HL-60 (cell line): ENCODE measurements at regions not wholly inside any gene's neighbourhood (a gene's known extent, or its start where the extent isn't known, plus 50 kb on each side); places are given as distances from the start of the nearest gene placed in this dataset.

Experiments used
- DNase-seq, 2 experiments: peaks; one replicate each; pipeline ENCODE4 v3.0.0-alpha.2; 2010 to 2020; ENCODE audit warnings: low read depth in 1 of 2, low spot score in 1 of 2
- H3K27ac ChIP-seq: fragments of 250-450 bp; sonication (Bioruptor Pico); replicated peaks from 2 replicates; pipeline ENCODE4 v1.5.1; 2020; ENCODE audit warnings: mild to moderate bottlenecking, moderate library complexity
- H3K27me3 ChIP-seq: fragments of 250-450 bp; sonication (Bioruptor Pico); 2 replicates; pipeline ENCODE4 v1.5.1; 2021; ENCODE audit warnings: mild to moderate bottlenecking, moderate library complexity; ENCODE audit not compliant: insufficient read depth, poor library complexity, severe bottlenecking
- H3K4me3 ChIP-seq: replicated peaks from 2 replicates; pipeline ENCODE4 v1.5.1; 2011; ENCODE audit warnings: mild to moderate bottlenecking, control low read depth, low read length; ENCODE audit not compliant: insufficient read depth
- CTCF ChIP-seq: IDR thresholded peaks from one replicate; pipeline ENCODE4 v1.5.1; 2011; ENCODE audit warnings: low read length, control low read depth, inconsistent platforms; ENCODE audit not compliant: insufficient read depth
- GABPA ChIP-seq: IDR thresholded peaks from 2 replicates; pipeline ENCODE4 v1.6.1; 2012; ENCODE audit warnings: low read depth
- POLR2AphosphoS5 ChIP-seq: IDR thresholded peaks from 2 replicates; pipeline ENCODE4 v1.6.1; 2012; ENCODE audit warnings: low read depth
- REST ChIP-seq: IDR thresholded peaks from 2 replicates; pipeline ENCODE4 v1.6.1; 2012; ENCODE audit warnings: low read depth; ENCODE audit not compliant: insufficient replicate concordance
- SPI1 ChIP-seq: IDR thresholded peaks from 2 replicates; pipeline ENCODE4 v1.6.1; 2012; ENCODE audit warnings: low read depth, mild to moderate bottlenecking, borderline replicate concordance

GRCh38 chrX:44731160-44731559 lies 112.7 kb upstream of the DUSP21 start:
- H3K27ac ChIP-seq, result no peak overlapping the region
- TF ChIP-seq GABPA (no peak), SPI1 (no peak), CTCF (no peak), REST (no peak), POLR2AphosphoS5 (no peak)
- no peaks in the 10 kb centered on the region for H3K27me3 ChIP-seq
- no peak for DNase-seq
- H3K4me3 ChIP-seq, result no peak overlapping the region

- no peak for TF ChIP-seq REST
- TF ChIP-seq CTCF, result no peak
- TF ChIP-seq GABPA, result no peak
- TF ChIP-seq SPI1, result no peak
- no peak for TF ChIP-seq POLR2AphosphoS5
- Histone ChIP-seq H3K4me3 (no peak overlapping the region), H3K27ac (no peak overlapping the region), H3K27me3 (no peaks in the 10 kb centered on the region)
- DNase-seq, result no peak
Observed at GRCh38 chrX:44723426-44723825, 120.4 kb upstream of the DUSP21 start.

GRCh38 chrX:44708470-44708869 lies 135.4 kb upstream of the DUSP21 start:
- no peaks in the 10 kb centered on the region for H3K27me3 ChIP-seq
- H3K4me3 ChIP-seq, result no peak overlapping the region
- no peak for TF ChIP-seq POLR2AphosphoS5
- peak; percentile 68 for TF ChIP-seq SPI1
- DNase-seq, result peak in 1 of 2 experiments; percentile 15
- no peak overlapping the region for H3K27ac ChIP-seq

- Histone ChIP-seq H3K27me3 (no peaks in the 10 kb centered on the region), H3K27ac (no peak overlapping the region), H3K4me3 (no peak overlapping the region)
- TF ChIP-seq CTCF (no peak), REST (no peak), SPI1 (no peak), POLR2AphosphoS5 (no peak), GABPA (no peak)
- DNase-seq, result no peak
Observed at GRCh38 chrX:44705817-44706551, 137.8 kb upstream of the DUSP21 start.
